22Rv1 (cell line): ENCODE measurements at regions not wholly inside any gene's neighbourhood (a gene's known extent, or its start where the extent isn't known, plus 50 kb on each side); places are given as distances from the start of the nearest gene placed in this dataset.

Source experiments
- H3K27ac ChIP-seq: fragments of 450-650 bp; 2 replicates; pipeline ENCODE4 v1.5.1; 2017
- CTCF ChIP-seq: fragments of 450-650 bp; IDR thresholded peaks from 2 replicates; pipeline ENCODE4 v1.5.1; 2017; ENCODE audit warnings: mild to moderate bottlenecking
- ZFX ChIP-seq: fragments of 450-650 bp; IDR thresholded peaks from 2 replicates; pipeline ENCODE4 v1.6.1; 2017; ENCODE audit warnings: antibody characterized with exemption, borderline replicate concordance

- TF ChIP-seq ZFX (no peak), CTCF (no peak)
These were observed 155.9 kb downstream of the MYLK4 start for GRCh38 chr6:2594868-2595267.

GRCh38 chr6:2593167-2593566, 157.6 kb downstream of the MYLK4 start:
- H3K27ac ChIP-seq, result no peak overlapping the region
- TF ChIP-seq ZFX (no peak), CTCF (no peak)

More at GRCh38 chr6:2594868-2595267, 155.9 kb downstream of the MYLK4 start:
- H3K27ac ChIP-seq, result no peak overlapping the region

GRCh38 chr6:2589171-2589661, 161.5 kb downstream of the MYLK4 start:
- H3K27ac ChIP-seq, result no peak overlapping the region
- TF ChIP-seq CTCF (no peak), ZFX (no peak)

DNA sequence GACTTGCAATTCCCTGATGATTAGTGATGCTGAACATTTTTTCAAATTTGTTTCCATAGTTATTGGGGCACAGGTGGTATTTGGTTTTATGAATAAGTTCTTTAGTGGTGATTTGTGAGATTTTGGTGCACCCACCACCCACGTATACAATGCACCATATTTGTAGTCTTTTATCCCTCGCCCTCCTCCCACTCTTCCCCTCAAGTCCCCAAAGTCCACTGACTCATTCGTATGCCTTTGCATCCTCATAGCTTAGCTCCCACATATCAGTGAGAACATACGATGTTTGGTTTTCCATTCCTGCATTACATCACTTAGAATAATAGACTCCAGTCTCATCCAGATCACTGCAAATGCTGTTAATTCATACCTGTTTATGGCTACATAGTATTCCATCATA, 167.3 kb downstream of the MYLK4 start:
- no peak for TF ChIP-seq CTCF
- TF ChIP-seq ZFX, result no peak

GRCh38 chr6:2582268-2582667, 168.5 kb downstream of the MYLK4 start:
- H3K27ac ChIP-seq, result no peak overlapping the region
- TF ChIP-seq CTCF, result no peak
- TF ChIP-seq ZFX, result no peak

More for the DNA sequence above, 167.3 kb downstream of the MYLK4 start:
- H3K27ac ChIP-seq, result no peak overlapping the region

GRCh38 chr6:2581611-2582010, 169.1 kb downstream of the MYLK4 start:
- no peak overlapping the region for H3K27ac ChIP-seq
- TF ChIP-seq CTCF (no peak), ZFX (no peak)

DNA sequence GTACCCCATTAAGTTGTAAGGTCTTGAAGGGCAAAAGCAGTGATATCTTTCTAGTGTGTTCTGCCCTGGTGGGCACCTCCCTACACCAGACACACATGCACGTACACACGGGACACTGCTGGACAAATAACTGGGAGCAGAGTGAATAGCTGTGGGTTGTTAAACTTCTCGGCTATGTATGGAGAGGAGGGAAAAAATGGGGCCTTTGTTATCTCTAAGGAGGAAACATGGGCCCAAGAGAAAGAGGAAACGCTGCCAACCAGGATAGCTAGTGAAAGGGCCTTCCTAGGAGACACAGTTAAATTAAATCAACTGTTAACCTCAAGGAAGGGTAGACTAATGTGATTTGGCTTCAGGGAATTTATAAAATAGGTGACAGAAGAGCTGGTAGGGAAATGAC, 169.7 kb downstream of the MYLK4 start:
- no peak for TF ChIP-seq CTCF
- no peak for TF ChIP-seq ZFX

More for the DNA sequence above, 169.7 kb downstream of the MYLK4 start:
- no peak overlapping the region for H3K27ac ChIP-seq
